H1 (cell line): ENCODE measurements at regions not wholly inside any gene's neighbourhood (a gene's known extent, or its start where the extent isn't known, plus 50 kb on each side); places are given as distances from the start of the nearest gene placed in this dataset.

Source experiments
- CTCF ChIA-PET: fragments of 300-600 bp; sonication (Branson Sonifier 250); formaldehyde crosslinking; loops from one replicate; lab custom pipeline; 2021; ENCODE audit not compliant: partially characterized antibody; lab: Charles Lee
- POLR2A ChIA-PET: fragments of 300-600 bp; sonication (Branson Sonifier 250); formaldehyde crosslinking; loops from one replicate; lab custom pipeline; 2021; ENCODE audit warnings: inconsistent platforms; ENCODE audit not compliant: partially characterized antibody; lab: Charles Lee
- DNase-seq, 2 experiments: peaks; one replicate each; pipeline versions ENCODE4 v3.0.0 to v3.0.0-alpha.2; 2010 to 2022; ENCODE audit warnings: low spot score in 2 of 2, low read depth in 1 of 2, mixed read lengths in 1 of 2
- FAIRE-seq: peaks from 2 replicates; lab custom pipeline; 2011; peaks lifted over from hg19 to GRCh38; lab: Jason Lieb, UNC
- H2AFZ ChIP-seq: 2 replicates; pipeline ENCODE4 v1.8.1; 2012; ENCODE audit warnings: low read length, inconsistent platforms
- H2AK5ac ChIP-seq: 2 replicates; pipeline ENCODE4 v1.6.1; 2013; ENCODE audit warnings: low read depth, low read length
- H2BK120ac ChIP-seq: replicated peaks from 2 replicates; pipeline ENCODE3; 2013; ENCODE audit warnings: low read depth, low read length, inconsistent platforms
- H2BK12ac ChIP-seq: 2 replicates; pipeline ENCODE4 v1.6.1; 2013; ENCODE audit warnings: low read depth, low read length
- H2BK15ac ChIP-seq: 2 replicates; pipeline ENCODE4 v1.6.1; 2013; ENCODE audit warnings: low read length
- H2BK20ac ChIP-seq: 2 replicates; pipeline ENCODE4 v1.6.1; 2013; ENCODE audit warnings: low read length
- H2BK5ac ChIP-seq: 2 replicates; pipeline ENCODE4 v1.6.1; 2013; ENCODE audit warnings: low read depth, low read length
- H3K14ac ChIP-seq: 2 replicates; pipeline ENCODE4 v1.6.1; 2013; ENCODE audit warnings: inconsistent platforms; ENCODE audit not compliant: insufficient read length
- H3K18ac ChIP-seq: 2 replicates; pipeline ENCODE4 v1.6.1; 2013; ENCODE audit warnings: low read length; ENCODE audit errors: extremely low read depth
- H3K23ac ChIP-seq: 2 replicates; pipeline ENCODE4 v1.6.1; 2013; ENCODE audit warnings: inconsistent platforms; ENCODE audit not compliant: insufficient read length
- H3K23me2 ChIP-seq: 2 replicates; pipeline ENCODE4 v1.6.1; 2013; ENCODE audit warnings: low read depth, low read length
- H3K27ac ChIP-seq: 2 replicates; pipeline ENCODE4 v1.6.1; 2011; ENCODE audit warnings: low read depth, low read length, inconsistent platforms
- H3K27me3 ChIP-seq, 4 experiments: replicated peaks in 1 of 4; 1 replicate in 1 of 4; 2 replicates in 3 of 4; pipeline versions ENCODE4 v1.6.1 to v1.8.1; 2011 to 2013; ENCODE audit warnings: low read length in 3 of 4, mild to moderate bottlenecking in 3 of 4, inconsistent platforms in 2 of 4, mixed read lengths in 2 of 4, moderate library complexity in 1 of 4; ENCODE audit not compliant: control insufficient read depth in 3 of 4, insufficient read depth in 3 of 4; ENCODE audit errors: extremely low read depth in 1 of 4
- H3K36me3 ChIP-seq, 4 experiments: 2 replicates each; pipeline versions ENCODE4 v1.6.1 to v1.8.1; 2011 to 2013; ENCODE audit warnings: mild to moderate bottlenecking in 4 of 4, low read length in 3 of 4, moderate library complexity in 2 of 4, control low read depth in 1 of 4, inconsistent platforms in 1 of 4; ENCODE audit not compliant: insufficient read depth in 4 of 4, control insufficient read depth in 2 of 4
- H3K4ac ChIP-seq: replicated peaks from 2 replicates; pipeline ENCODE3; 2013; ENCODE audit warnings: low read length, low read depth, mixed read lengths, inconsistent platforms; ENCODE audit not compliant: insufficient read length
- H3K4me1 ChIP-seq, 4 experiments: replicated peaks in 1 of 4; 1 replicate in 1 of 4; 2 replicates in 3 of 4; pipeline versions ENCODE4 v1.6.1 to v1.8.1; 2011 to 2013; ENCODE audit warnings: low read length in 3 of 4, inconsistent platforms in 2 of 4, mixed read lengths in 1 of 4; ENCODE audit not compliant: insufficient read depth in 4 of 4, control insufficient read depth in 3 of 4
- H3K4me2 ChIP-seq, 2 experiments: 2 replicates each; pipeline versions ENCODE4 v1.6.1 to v1.8.1; 2011 to 2013; ENCODE audit warnings: low read depth in 2 of 2, low read length in 2 of 2, control low read depth in 1 of 2, inconsistent platforms in 1 of 2, mild to moderate bottlenecking in 1 of 2; ENCODE audit not compliant: insufficient read depth in 1 of 2
- H3K4me3 ChIP-seq, 4 experiments: fragments of 200-600, 300-600 bp in 1 of 4; sonication (generic), shearing (Covaris generic), sonication (Bioruptor Twin) in 1 of 4; 2 replicates each; pipeline versions ENCODE4 v1.5.1 to v1.8.1; 2011 to 2016; ENCODE audit warnings: low read length in 4 of 4, low read depth in 3 of 4, control low read depth in 2 of 4, inconsistent platforms in 2 of 4, mild to moderate bottlenecking in 2 of 4, mixed read lengths in 1 of 4, moderate library complexity in 1 of 4; ENCODE audit not compliant: insufficient read depth in 2 of 4; ENCODE audit errors: extremely low read depth in 1 of 4
- H3K56ac ChIP-seq: replicated peaks from 2 replicates; pipeline ENCODE3; 2013; ENCODE audit warnings: low read depth, mild to moderate bottlenecking, mixed read lengths, low read length, inconsistent platforms; ENCODE audit not compliant: insufficient read length
- H3K79me1 ChIP-seq: 2 replicates; pipeline ENCODE4 v1.6.1; 2013; ENCODE audit warnings: low read depth, low read length, control low read depth
- H3K79me2 ChIP-seq, 2 experiments: 2 replicates each; pipeline versions ENCODE4 v1.6.1 to v1.8.1; 2012 to 2013; ENCODE audit warnings: low read length in 2 of 2, mild to moderate bottlenecking in 2 of 2, inconsistent platforms in 1 of 2; ENCODE audit not compliant: insufficient read depth in 2 of 2, control insufficient read depth in 1 of 2
- H3K9ac ChIP-seq, 4 experiments: replicated peaks in 1 of 4; 1 replicate in 1 of 4; 2 replicates in 3 of 4; pipeline versions ENCODE4 v1.6.1 to v1.8.1; 2011 to 2013; ENCODE audit warnings: low read depth in 3 of 4, low read length in 3 of 4, control low read depth in 2 of 4, mild to moderate bottlenecking in 2 of 4, moderate library complexity in 2 of 4, inconsistent platforms in 1 of 4; ENCODE audit errors: extremely low read depth in 1 of 4
- H3K9me3 ChIP-seq, 2 experiments: 2 replicates each; pipeline versions ENCODE4 v1.6.1 to v1.8.1; 2012 to 2013; ENCODE audit warnings: mild to moderate bottlenecking in 2 of 2, moderate library complexity in 2 of 2, control low read depth in 1 of 2, inconsistent platforms in 1 of 2, low read depth in 1 of 2, low read length in 1 of 2, mixed read lengths in 1 of 2; ENCODE audit not compliant: insufficient read depth in 2 of 2
- H4K20me1 ChIP-seq, 2 experiments: replicated peaks in 1 of 2; 2 replicates each; pipeline versions ENCODE3 to v1.8.1; 2011 to 2013; ENCODE audit warnings: inconsistent platforms in 2 of 2, low read length in 2 of 2, mild to moderate bottlenecking in 1 of 2; ENCODE audit not compliant: insufficient read depth in 2 of 2, control insufficient read depth in 1 of 2
- H4K5ac ChIP-seq: 2 replicates; pipeline ENCODE4 v1.6.1; 2013; ENCODE audit warnings: low read length, low read depth, mixed read lengths, inconsistent platforms; ENCODE audit not compliant: insufficient read length
- H4K8ac ChIP-seq: 2 replicates; pipeline ENCODE4 v1.8.0; 2013; ENCODE audit warnings: mild to moderate bottlenecking, moderate library complexity, low read length, inconsistent platforms; ENCODE audit not compliant: insufficient read depth; ENCODE audit errors: extremely low read depth
- H4K91ac ChIP-seq: replicated peaks from 2 replicates; pipeline ENCODE3; 2013; ENCODE audit warnings: low read length, mixed read lengths, inconsistent platforms; ENCODE audit not compliant: insufficient read length
- CEBPB ChIP-seq: IDR thresholded peaks from 2 replicates; pipeline ENCODE4 v1.6.1; 2012; ENCODE audit warnings: low read depth, low read length
- KDM4A ChIP-seq: IDR thresholded peaks from one replicate; pipeline ENCODE4 v1.7.1; 2012; ENCODE audit warnings: low read depth, mild to moderate bottlenecking, moderate library complexity, low read length, inconsistent platforms; ENCODE audit not compliant: severe bottlenecking
- MAFK ChIP-seq: IDR thresholded peaks from 2 replicates; pipeline ENCODE4 v1.6.1; 2012; ENCODE audit warnings: low read depth, mild to moderate bottlenecking, improper control_type of control experiment, low read length
- RNF2 ChIP-seq: fragments of 200-900, 300-1000 bp; sonication (generic); IDR thresholded peaks from 2 replicates; pipeline ENCODE4 v1.7.1; 2016; ENCODE audit warnings: borderline replicate concordance, low read depth, mild to moderate bottlenecking, antibody characterized with exemption, low read length; ENCODE audit not compliant: poor library complexity, severe bottlenecking; ENCODE audit errors: missing control alignments
- SP1 ChIP-seq: IDR thresholded peaks from 2 replicates; pipeline ENCODE4 v1.6.1; 2011; ENCODE audit warnings: low read depth, low read length
- TAF7 ChIP-seq: optimal IDR thresholded peaks from 2 replicates; pipeline ENCODE3; 2011; ENCODE audit warnings: low read depth, mild to moderate bottlenecking, inconsistent platforms, low read length, moderate library complexity, borderline replicate concordance
- WGBS, 2 experiments: shearing (Covaris generic) in 1 of 2; methylation state at CpG; one replicate each; pipeline versions ENCODE4 v1.1.6 to v1.1.7; 2013 to 2015; ENCODE audit warnings: low lambda C conversion rate in 2 of 2, mixed read lengths in 2 of 2, inconsistent platforms in 1 of 2, low coverage in 1 of 2, missing lambda C conversion rate in 1 of 2; ENCODE audit not compliant: insufficient replicate concordance in 2 of 2, insufficient coverage in 1 of 2, insufficient read length in 1 of 2; ENCODE audit errors: extremely low coverage in 1 of 2, missing lambda C conversion rate in 1 of 2; 5-methylcytosine and 5-hydroxymethylcytosine counted together

- Histone ChIP-seq H3K36me3 (no peaks in the 10 kb centered on the region), H3K27ac (no peak overlapping the region), H3K23me2 (no peaks in the 10 kb centered on the region), H3K9ac (no peak overlapping the region), H3K4me2 (no peak overlapping the region), H3K14ac (no peak overlapping the region), H3K4me1 (no peaks in the 10 kb centered on the region), H3K27me3 (no peaks in the 10 kb centered on the region), H2BK12ac (no peak overlapping the region), H2BK15ac (no peak overlapping the region), H3K4me3 (no peak overlapping the region), H3K9me3 (no peaks in the 10 kb centered on the region), H3K4ac (no peak overlapping the region), H2BK20ac (no peak overlapping the region), H2BK5ac (no peak overlapping the region), H4K5ac (no peak overlapping the region), H3K23ac (no peak overlapping the region), H3K79me2 (no peaks in the 10 kb centered on the region), H2BK120ac (no peak overlapping the region), H4K8ac (no peak overlapping the region), H3K18ac (no peak overlapping the region), H3K56ac (no peak overlapping the region), H3K79me1 (no peaks in the 10 kb centered on the region), H4K91ac (no peak overlapping the region), H2AFZ (no peak overlapping the region), H4K20me1 (no peaks in the 10 kb centered on the region), H2AK5ac (no peak overlapping the region)
- no peak for TF ChIP-seq SP1
- TF ChIP-seq KDM4A: no peak
- TF ChIP-seq TAF7: no peak
- TF ChIP-seq RNF2: no peak
- TF ChIP-seq CEBPB: no peak
- TF ChIP-seq MAFK: no peak
- FAIRE-seq (no peak), DNase-seq (no peak)
- 89% methylated on average over 2 of the region's 2 CpGs; no CpG with 5 or more reads in 1 of the 2 experiments for WGBS, 2 experiments
- ChIA-PET CTCF (interaction anchor here (1.5 kb wide), 1 partner anchor 15 kb away, joined by 3 read pairs; no protein-coding TSS in a partner anchor), POLR2A (no interaction called here)
Observed at GRCh38 chr4:117984366-117984680, 50.0 kb upstream of the NDST3 start.
